ENCODE measurements at regions not wholly inside any gene's neighbourhood (a gene's known extent, or its start where the extent isn't known, plus 50 kb on each side); places are given as distances from the start of the nearest gene placed in this dataset.

DNA sequence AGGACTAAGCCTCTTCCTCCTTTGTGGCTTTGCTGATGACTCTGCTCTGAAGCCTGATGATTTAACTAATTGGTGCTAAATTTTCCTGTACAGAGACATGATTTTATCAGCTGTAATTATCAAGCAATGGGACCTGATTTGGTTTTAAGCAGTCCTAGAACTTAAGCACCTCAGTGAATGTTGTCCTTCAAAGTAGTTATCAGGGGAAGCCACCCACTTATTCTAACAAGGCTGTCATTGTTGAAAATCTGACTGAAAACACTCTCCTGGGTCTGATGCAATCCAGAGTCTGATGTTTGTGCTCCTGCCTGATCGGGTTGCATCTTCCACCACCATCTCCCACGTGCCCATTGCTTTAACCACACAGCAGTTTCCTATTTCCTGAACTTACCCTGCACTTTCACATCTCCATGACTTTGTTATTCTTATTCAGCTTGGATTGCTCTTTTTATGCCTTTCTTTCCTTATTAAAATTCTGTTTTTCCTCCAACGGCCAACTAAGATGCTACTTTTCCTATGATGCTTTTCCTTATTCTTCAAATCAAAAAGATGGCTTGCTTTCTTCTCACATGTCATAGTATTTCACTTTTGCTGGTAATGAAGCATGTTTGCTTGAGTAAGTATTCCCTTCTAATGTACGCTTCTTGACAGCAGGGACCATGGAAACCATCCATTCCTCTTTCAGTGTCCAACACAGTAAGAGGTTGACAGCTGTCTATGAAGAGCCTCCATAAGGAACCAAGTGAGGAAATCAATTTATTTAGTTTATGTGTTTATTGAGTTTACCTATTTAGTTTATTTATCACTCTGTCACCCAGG, 55.0 kb downstream of the S1PR1 start:
- no peak for TF ChIP-seq CTCF (conservative IDR thresholded peaks at IDR 0.05; ENCODE audit: low read depth, low read length)
- TF ChIP-seq EZH2 (IDR thresholded peaks at IDR 0.05; ENCODE audit: borderline replicate concordance, low read depth, low read length, poor library complexity, severe bottlenecking): no peak
